GM23248 (cell line): ENCODE measurements at regions not wholly inside any gene's neighbourhood (a gene's known extent, or its start where the extent isn't known, plus 50 kb on each side); places are given as distances from the start of the nearest gene placed in this dataset.

Source experiments
- DNase-seq: peaks from one replicate; pipeline ENCODE4 v3.0.0-alpha.2; 2015
- H2AFZ ChIP-seq: fragments of 200-600 bp; sonication (generic); 2 replicates; pipeline ENCODE4 v1.6.1; 2016; ENCODE audit warnings: antibody characterized with exemption
- H3F3A ChIP-seq: fragments of 200-600 bp; sonication (generic); 2 replicates; pipeline ENCODE4 v1.6.1; 2016; ENCODE audit warnings: mild to moderate bottlenecking, antibody characterized with exemption, mixed run types; ENCODE audit not compliant: insufficient read depth
- H3K27ac ChIP-seq: fragments of 200-600 bp; sonication (generic); 2 replicates; pipeline ENCODE4 v1.5.1; 2016; ENCODE audit warnings: mild to moderate bottlenecking
- H3K27me3 ChIP-seq: fragments of 200-600 bp; sonication (generic); replicated peaks from 2 replicates; pipeline ENCODE4 v1.6.1; 2016; ENCODE audit warnings: mild to moderate bottlenecking; ENCODE audit not compliant: insufficient read depth
- H3K36me3 ChIP-seq: fragments of 200-600 bp; sonication (generic); 2 replicates; pipeline ENCODE4 v1.6.1; 2016; ENCODE audit warnings: low read depth, mild to moderate bottlenecking
- H3K4me1 ChIP-seq: fragments of 200-600 bp; sonication (generic); 2 replicates; pipeline ENCODE4 v1.6.1; 2016; ENCODE audit warnings: mild to moderate bottlenecking; ENCODE audit not compliant: insufficient read depth
- H3K4me2 ChIP-seq: fragments of 200-600 bp; sonication (generic); one replicate; pipeline ENCODE4 v1.6.1; 2016; ENCODE audit warnings: mild to moderate bottlenecking; ENCODE audit not compliant: unreplicated experiment
- H3K4me3 ChIP-seq: fragments of 200-600 bp; sonication (generic); 2 replicates; pipeline ENCODE4 v1.5.1; 2016; ENCODE audit warnings: mild to moderate bottlenecking
- H3K79me2 ChIP-seq: fragments of 200-600 bp; sonication (generic); 2 replicates; pipeline ENCODE4 v1.6.1; 2016; ENCODE audit warnings: mild to moderate bottlenecking; ENCODE audit not compliant: insufficient read depth
- H3K9ac ChIP-seq: fragments of 200-600 bp; sonication (generic); 2 replicates; pipeline ENCODE4 v1.6.1; 2016; ENCODE audit warnings: mild to moderate bottlenecking
- H3K9me2 ChIP-seq: fragments of 200-600 bp; sonication (generic); 2 replicates; pipeline ENCODE4 v1.6.1; 2016; ENCODE audit warnings: mixed run types, mild to moderate bottlenecking, moderate library complexity; ENCODE audit not compliant: insufficient read depth
- H3K9me3 ChIP-seq: fragments of 200-600 bp; sonication (generic); one replicate; pipeline ENCODE4 v1.6.1; 2017; ENCODE audit warnings: low read depth
- H4K20me1 ChIP-seq: fragments of 200-600 bp; sonication (generic); 2 replicates; pipeline ENCODE4 v1.6.0; 2016; ENCODE audit not compliant: insufficient read depth
- EZH2 ChIP-seq: fragments of 200-600 bp; sonication (generic); IDR thresholded peaks from 2 replicates; pipeline ENCODE4 v1.6.1; 2018; ENCODE audit warnings: antibody characterized with exemption, mild to moderate bottlenecking; ENCODE audit not compliant: insufficient read depth, poor library complexity, severe bottlenecking
- EZH2phosphoT487 ChIP-seq: fragments of 200-600 bp; sonication (generic); IDR thresholded peaks from 2 replicates; pipeline ENCODE4 v1.6.1; 2018; ENCODE audit warnings: antibody characterized with exemption, moderate library complexity, mild to moderate bottlenecking, low read depth; ENCODE audit not compliant: insufficient read depth
- WGBS, 2 experiments: methylation state at CpG; one replicate each; pipeline ENCODE4 v1.1.6; 2015 to 2017; ENCODE audit warnings: low lambda C conversion rate in 2 of 2, low coverage in 1 of 2; ENCODE audit errors: missing lambda C conversion rate in 2 of 2; 5-methylcytosine and 5-hydroxymethylcytosine counted together
- in situ Hi-C: fragments of 300-500 bp; cut with MboI; formaldehyde crosslinking; loops from 2 replicates; pipeline ENCODE4 v1.15.0; 2020

GRCh38 chr4:160284516-160284915 is 1181.6 kb downstream of the RAPGEF2 start:
- Histone ChIP-seq H3K79me2 (no peaks in the 10 kb centered on the region), H3K4me2 (no peak overlapping the region), H3K4me3 (no peak overlapping the region), H4K20me1 (no peaks in the 10 kb centered on the region; the same call in 1 of the 2 replicates), H3K27ac (no peak overlapping the region), H3F3A (no peaks in the 10 kb centered on the region), H3K27me3 (no peaks in the 10 kb centered on the region), H3K9me3 (no peaks in the 10 kb centered on the region), H3K36me3 (no peaks in the 10 kb centered on the region), H3K9ac (no peak overlapping the region), H3K4me1 (no peaks in the 10 kb centered on the region), H2AFZ (no peak overlapping the region), H3K9me2 (no peaks in the 10 kb centered on the region)
- no peak for DNase-seq
- in situ Hi-C loops, result no loop called here
- TF ChIP-seq EZH2phosphoT487, result no peak
- TF ChIP-seq EZH2, result no peak
- WGBS, 2 experiments, result 20 to 36% methylated on average over 1 of the region's 1 CpG

GRCh38 chr4:160286051-160286450 is 1183.2 kb downstream of the RAPGEF2 start:
- no peaks in the 10 kb centered on the region for H3K36me3 ChIP-seq
- in situ Hi-C loops, result no loop called here
- no peaks in the 10 kb centered on the region for H3F3A ChIP-seq
- DNase-seq, result no peak
- no peaks in the 10 kb centered on the region for H3K79me2 ChIP-seq
- H3K27me3 ChIP-seq, result no peaks in the 10 kb centered on the region
- H3K9me3 ChIP-seq, result no peaks in the 10 kb centered on the region
- 4 to 10% methylated on average over 1 of the region's 1 CpG for WGBS, 2 experiments
- no peak overlapping the region for H3K4me2 ChIP-seq
- TF ChIP-seq EZH2phosphoT487, result no peak
- no peak for TF ChIP-seq EZH2
- no peaks in the 10 kb centered on the region for H3K4me1 ChIP-seq
- H3K9me2 ChIP-seq, result no peaks in the 10 kb centered on the region
- H3K4me3 ChIP-seq, result no peak overlapping the region
- no peak overlapping the region for H3K9ac ChIP-seq
- H3K27ac ChIP-seq, result no peak overlapping the region
- H2AFZ ChIP-seq, result no peak overlapping the region
- H4K20me1 ChIP-seq, result no peaks in the 10 kb centered on the region; the same call in 1 of the 2 replicates

GRCh38 chr4:160296476-160296875 is 1193.6 kb downstream of the RAPGEF2 start:
- no peak overlapping the region for H3K27ac ChIP-seq
- no peak overlapping the region for H3K4me3 ChIP-seq
- H3K36me3 ChIP-seq, result no peaks in the 10 kb centered on the region
- H3K9me3 ChIP-seq, result no peaks in the 10 kb centered on the region
- WGBS, 2 experiments, result 0% methylated on average over 1 of the region's 1 CpG
- no peak for DNase-seq
- TF ChIP-seq EZH2phosphoT487 (no peak), EZH2 (no peak)
- H3K27me3 ChIP-seq, result no peaks in the 10 kb centered on the region
- H3K9ac ChIP-seq, result no peak overlapping the region
- no peaks in the 10 kb centered on the region for H3K79me2 ChIP-seq
- H3F3A ChIP-seq, result no peaks in the 10 kb centered on the region
- in situ Hi-C loops, result no loop called here
- no peaks in the 10 kb centered on the region for H4K20me1 ChIP-seq
- no peaks in the 10 kb centered on the region for H3K9me2 ChIP-seq
- H2AFZ ChIP-seq, result no peak overlapping the region
- no peak overlapping the region for H3K4me2 ChIP-seq
- no peaks in the 10 kb centered on the region for H3K4me1 ChIP-seq

- H3K9me2 ChIP-seq, result no peaks in the 10 kb centered on the region
- H3K27me3 ChIP-seq, result no peaks in the 10 kb centered on the region
- H3K27ac ChIP-seq, result no peak overlapping the region
- no peak overlapping the region for H2AFZ ChIP-seq
- H3K4me2 ChIP-seq, result no peak overlapping the region
- WGBS, 2 experiments, result 13 to 18% methylated on average over 1 of the region's 1 CpG
- no peaks in the 10 kb centered on the region for H3K9me3 ChIP-seq
- no peaks in the 10 kb centered on the region for H3K36me3 ChIP-seq
- no peaks in the 10 kb centered on the region for H4K20me1 ChIP-seq
- no peak overlapping the region for H3K4me3 ChIP-seq
- no peak overlapping the region for H3K9ac ChIP-seq
- TF ChIP-seq EZH2phosphoT487 (no peak), EZH2 (no peak)
- H3F3A ChIP-seq, result no peaks in the 10 kb centered on the region
- H3K79me2 ChIP-seq, result no peaks in the 10 kb centered on the region
- H3K4me1 ChIP-seq, result no peaks in the 10 kb centered on the region
- in situ Hi-C loops, result no loop called here
- DNase-seq, result no peak
Observed at GRCh38 chr4:160299177-160299576, 1196.3 kb downstream of the RAPGEF2 start.

GRCh38 chr4:160299608-160300007 is 1196.7 kb downstream of the RAPGEF2 start:
- Histone ChIP-seq H3K9ac (no peak overlapping the region), H3K4me2 (no peak overlapping the region), H3K9me2 (no peaks in the 10 kb centered on the region), H3K4me1 (no peaks in the 10 kb centered on the region), H3K36me3 (no peaks in the 10 kb centered on the region), H3K9me3 (no peaks in the 10 kb centered on the region), H2AFZ (no peak overlapping the region), H3F3A (no peaks in the 10 kb centered on the region), H4K20me1 (no peaks in the 10 kb centered on the region), H3K27ac (no peak overlapping the region), H3K79me2 (no peaks in the 10 kb centered on the region), H3K27me3 (no peaks in the 10 kb centered on the region), H3K4me3 (no peak overlapping the region)
- WGBS, 2 experiments, result 21% methylated on average over 2 of the region's 2 CpGs
- in situ Hi-C loops, result no loop called here
- TF ChIP-seq EZH2phosphoT487, result no peak
- TF ChIP-seq EZH2, result no peak
- no peak for DNase-seq
